SK-N-SH (cell line): ENCODE measurements at regions not wholly inside any gene's neighbourhood (a gene's known extent, or its start where the extent isn't known, plus 50 kb on each side); places are given as distances from the start of the nearest gene placed in this dataset.

Experiments used
- CTCF ChIA-PET: fragments of 300-600, 350-600 bp; formaldehyde crosslinking; extraction: SDS; loops from one replicate; lab custom pipeline; 2021; lab: Yijun Ruan, JAX
- POLR2A ChIA-PET: fragments of 350-600 bp; sonication (Branson Sonifier 250); formaldehyde crosslinking; extraction: SDS; loops from one replicate; lab custom pipeline; 2020; ENCODE audit warnings: antibody characterized with exemption, inconsistent platforms; lab: Yijun Ruan, JAX
- DNase-seq: peaks from one replicate; pipeline ENCODE4 v3.0.0; 2012
- H2AFZ ChIP-seq: fragments of 200-600 bp; sonication (generic); 2 replicates; pipeline ENCODE4 v1.8.1; 2016; ENCODE audit warnings: antibody characterized with exemption, mild to moderate bottlenecking, low read depth
- H3F3A ChIP-seq: fragments of 200-600 bp; sonication (generic); replicated peaks from 2 replicates; pipeline ENCODE3; 2016; ENCODE audit warnings: antibody characterized with exemption, mild to moderate bottlenecking; ENCODE audit not compliant: insufficient read depth
- H3K27ac ChIP-seq, 2 experiments: fragments of 200-500 bp in 1 of 2; fragments of 200-600 bp in 1 of 2; sonication (Bioruptor generic) in 1 of 2; sonication (generic), shearing (Covaris generic) in 1 of 2; 2 replicates each; pipeline versions ENCODE4 v1.5.1 to v1.6.1; 2014 to 2016; ENCODE audit warnings: low read depth in 2 of 2, inconsistent platforms in 1 of 2, low read length in 1 of 2, mild to moderate bottlenecking in 1 of 2, mixed read lengths in 1 of 2
- H3K27me3 ChIP-seq: fragments of 200-600 bp; sonication (generic), shearing (Covaris generic); 2 replicates; pipeline ENCODE4 v1.6.1; 2016; ENCODE audit warnings: mixed run types; ENCODE audit not compliant: insufficient read depth
- H3K36me3 ChIP-seq, 2 experiments: fragments of 200-500 bp in 1 of 2; fragments of 200-600 bp in 1 of 2; sonication (Bioruptor generic) in 1 of 2; sonication (generic) in 1 of 2; replicated peaks in 1 of 2; 2 replicates each; pipeline versions ENCODE3 to v1.5.1; 2014 to 2016; ENCODE audit warnings: low read length in 1 of 2, mild to moderate bottlenecking in 1 of 2; ENCODE audit not compliant: insufficient read depth in 2 of 2, control insufficient read depth in 1 of 2
- H3K4me1 ChIP-seq, 2 experiments: fragments of 200-500 bp in 1 of 2; fragments of 200-600 bp in 1 of 2; sonication (Bioruptor generic) in 1 of 2; sonication (generic), shearing (Covaris generic) in 1 of 2; 2 replicates each; pipeline versions ENCODE4 v1.5.1 to v1.6.1; 2014 to 2016; ENCODE audit warnings: low read depth in 1 of 2, low read length in 1 of 2, mixed run types in 1 of 2; ENCODE audit not compliant: insufficient read depth in 2 of 2, control insufficient read depth in 1 of 2
- H3K4me2 ChIP-seq: fragments of 200-600 bp; sonication (generic), shearing (Covaris generic); 2 replicates; pipeline ENCODE4 v1.6.1; 2017; ENCODE audit warnings: mixed run types
- H3K4me3 ChIP-seq, 2 experiments: fragments of 200-500 bp in 1 of 2; fragments of 200-600 bp in 1 of 2; sonication (Bioruptor generic) in 1 of 2; sonication (generic), shearing (Covaris generic) in 1 of 2; 2 replicates each; pipeline versions ENCODE4 v1.5.1 to v1.8.1; 2014 to 2016; ENCODE audit warnings: low read depth in 2 of 2, inconsistent platforms in 1 of 2, low read length in 1 of 2, mild to moderate bottlenecking in 1 of 2, mixed read lengths in 1 of 2, moderate library complexity in 1 of 2
- H3K79me2 ChIP-seq: fragments of 200-600 bp; sonication (generic); 2 replicates; pipeline ENCODE4 v1.8.1; 2017; ENCODE audit warnings: mild to moderate bottlenecking; ENCODE audit not compliant: insufficient read depth
- H3K9ac ChIP-seq: fragments of 200-600 bp; sonication (generic); 2 replicates; pipeline ENCODE4 v1.6.1; 2017; ENCODE audit warnings: mixed run types
- H3K9me2 ChIP-seq: fragments of 200-600 bp; sonication (generic); 2 replicates; pipeline ENCODE4 v1.6.1; 2017; ENCODE audit warnings: mixed run types
- H3K9me3 ChIP-seq: fragments of 200-600 bp; sonication (generic); 2 replicates; pipeline ENCODE4 v1.6.1; 2017; ENCODE audit warnings: mixed run types, mild to moderate bottlenecking, moderate library complexity
- H4K20me1 ChIP-seq: fragments of 200-600 bp; sonication (generic); 2 replicates; pipeline ENCODE4 v1.6.1; 2017; ENCODE audit warnings: mild to moderate bottlenecking, mixed run types; ENCODE audit not compliant: insufficient read depth
- CHD2 ChIP-seq: fragments of 150-350 bp; IDR thresholded peaks from 2 replicates; pipeline ENCODE4 v1.6.1; 2018; ENCODE audit warnings: low read length; ENCODE audit not compliant: partially characterized antibody
- CTCF ChIP-seq: fragments of 200-600 bp; sonication (generic); IDR thresholded peaks from 2 replicates; pipeline ENCODE4 v1.6.1; 2017; ENCODE audit warnings: antibody characterized with exemption, mild to moderate bottlenecking, moderate library complexity
- ELF1 ChIP-seq: IDR thresholded peaks from 2 replicates; pipeline ENCODE4 v1.4.0; 2012
- FOSL2 ChIP-seq: IDR thresholded peaks from 2 replicates; pipeline ENCODE4 v1.4.0; 2012; ENCODE audit warnings: low read depth, mild to moderate bottlenecking, moderate library complexity, borderline replicate concordance
- FOXM1 ChIP-seq: IDR thresholded peaks from 2 replicates; pipeline ENCODE4 v1.4.0; 2012; ENCODE audit warnings: low read depth, mild to moderate bottlenecking
- MEF2A ChIP-seq: IDR thresholded peaks from 2 replicates; pipeline ENCODE4 v1.4.0; 2012; ENCODE audit warnings: low read depth, borderline replicate concordance
- NRF1 ChIP-seq: IDR thresholded peaks from 2 replicates; pipeline ENCODE4 v1.6.1; 2012; ENCODE audit warnings: low read depth, mild to moderate bottlenecking, low read length
- RCOR1 ChIP-seq: fragments of 150-350 bp; IDR thresholded peaks from 2 replicates; pipeline ENCODE4 v1.6.1; 2017; ENCODE audit warnings: antibody characterized with exemption, low read length
- RFX5 ChIP-seq: IDR thresholded peaks from 2 replicates; pipeline ENCODE4 v1.6.1; 2012; ENCODE audit warnings: mild to moderate bottlenecking, improper control_type of control experiment, low read length
- RXRA ChIP-seq: IDR thresholded peaks from 2 replicates; pipeline ENCODE4 v1.4.0; 2012; ENCODE audit warnings: low read depth, mild to moderate bottlenecking, borderline replicate concordance
- SIN3A ChIP-seq: IDR thresholded peaks from 2 replicates; pipeline ENCODE4 v1.6.1; 2012; ENCODE audit warnings: low read depth, mild to moderate bottlenecking, low read length, moderate library complexity, borderline replicate concordance
- SMC3 ChIP-seq: IDR thresholded peaks from 2 replicates; pipeline ENCODE4 v1.6.1; 2012; ENCODE audit warnings: low read depth, low read length, improper control_type of control experiment
- TAF1 ChIP-seq: IDR thresholded peaks from 2 replicates; pipeline ENCODE4 v1.6.1; 2012; ENCODE audit warnings: low read depth, mild to moderate bottlenecking, low read length, moderate library complexity, borderline replicate concordance
- TCF12 ChIP-seq: IDR thresholded peaks from 2 replicates; pipeline ENCODE4 v1.4.0; 2012
- TEAD4 ChIP-seq: IDR thresholded peaks from 2 replicates; pipeline ENCODE4 v1.4.0; 2012; ENCODE audit warnings: mild to moderate bottlenecking, borderline replicate concordance; ENCODE audit not compliant: insufficient read depth
- USF1 ChIP-seq: IDR thresholded peaks from 2 replicates; pipeline ENCODE4 v1.4.0; 2012; ENCODE audit warnings: low read depth, borderline replicate concordance
- YY1 ChIP-seq: IDR thresholded peaks from 2 replicates; pipeline ENCODE4 v1.4.0; 2012; ENCODE audit warnings: low read depth, mild to moderate bottlenecking
- WGBS: methylation state at CpG from one replicate; pipeline ENCODE4 v1.1.6; 2017; ENCODE audit warnings: low lambda C conversion rate; 5-methylcytosine and 5-hydroxymethylcytosine counted together
- TF ChIP-seq, protein P1 (sequence below): fragments of 150-350 bp; IDR thresholded peaks from 2 replicates; pipeline ENCODE4 v1.6.1; 2016; ENCODE audit warnings: mild to moderate bottlenecking, low read depth, low read length
- TF ChIP-seq, protein P2 (sequence below): IDR thresholded peaks from 2 replicates; pipeline ENCODE4 v1.6.1; 2012; ENCODE audit warnings: mild to moderate bottlenecking, low read depth, low read length, moderate library complexity

GRCh38 chr2:239833269-239834109, 191.7 kb downstream of the NDUFA10 start:
- Histone ChIP-seq H3K79me2 (no peaks in the 10 kb centered on the region), H2AFZ (no peak overlapping the region), H3K27ac (no peak overlapping the region), H3K27me3 (no peaks in the 10 kb centered on the region), H3K9ac (no peak overlapping the region), H4K20me1 (no peaks in the 10 kb centered on the region), H3K36me3 (no peaks in the 10 kb centered on the region), H3K4me3 (no peak overlapping the region), H3F3A (no peaks in the 10 kb centered on the region), H3K9me2 (no peaks in the 10 kb centered on the region), H3K9me3 (no peaks in the 10 kb centered on the region), H3K4me2 (no peak overlapping the region), H3K4me1 (peaks cover 0 to 16% of the 10 kb centered on the region in 2 experiments; a peak in 1 of 4 replicates)
- DNase-seq = peak; percentile 1
- CTCF ChIA-PET = interaction anchor here (0.9 kb wide), 1 partner anchor 15 kb away, joined by 3 read pairs; no protein-coding TSS in a partner anchor
- TF ChIP-seq CHD2 (no peak), CTCF (no peak), MEF2A (no peak), RFX5 (no peak), FOXM1 (no peak), RCOR1 (no peak), FOSL2 (no peak), SIN3A (no peak), SMC3 (no peak), USF1 (no peak), RXRA (no peak), TCF12 (no peak), TAF1 (no peak), TEAD4 (no peak), NRF1 (no peak), YY1 (no peak), ELF1 (no peak)
- TF ChIP-seq, protein P1, sequence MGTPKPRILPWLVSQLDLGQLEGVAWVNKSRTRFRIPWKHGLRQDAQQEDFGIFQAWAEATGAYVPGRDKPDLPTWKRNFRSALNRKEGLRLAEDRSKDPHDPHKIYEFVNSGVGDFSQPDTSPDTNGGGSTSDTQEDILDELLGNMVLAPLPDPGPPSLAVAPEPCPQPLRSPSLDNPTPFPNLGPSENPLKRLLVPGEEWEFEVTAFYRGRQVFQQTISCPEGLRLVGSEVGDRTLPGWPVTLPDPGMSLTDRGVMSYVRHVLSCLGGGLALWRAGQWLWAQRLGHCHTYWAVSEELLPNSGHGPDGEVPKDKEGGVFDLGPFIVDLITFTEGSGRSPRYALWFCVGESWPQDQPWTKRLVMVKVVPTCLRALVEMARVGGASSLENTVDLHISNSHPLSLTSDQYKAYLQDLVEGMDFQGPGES = no peak
- TF ChIP-seq, protein P2, sequence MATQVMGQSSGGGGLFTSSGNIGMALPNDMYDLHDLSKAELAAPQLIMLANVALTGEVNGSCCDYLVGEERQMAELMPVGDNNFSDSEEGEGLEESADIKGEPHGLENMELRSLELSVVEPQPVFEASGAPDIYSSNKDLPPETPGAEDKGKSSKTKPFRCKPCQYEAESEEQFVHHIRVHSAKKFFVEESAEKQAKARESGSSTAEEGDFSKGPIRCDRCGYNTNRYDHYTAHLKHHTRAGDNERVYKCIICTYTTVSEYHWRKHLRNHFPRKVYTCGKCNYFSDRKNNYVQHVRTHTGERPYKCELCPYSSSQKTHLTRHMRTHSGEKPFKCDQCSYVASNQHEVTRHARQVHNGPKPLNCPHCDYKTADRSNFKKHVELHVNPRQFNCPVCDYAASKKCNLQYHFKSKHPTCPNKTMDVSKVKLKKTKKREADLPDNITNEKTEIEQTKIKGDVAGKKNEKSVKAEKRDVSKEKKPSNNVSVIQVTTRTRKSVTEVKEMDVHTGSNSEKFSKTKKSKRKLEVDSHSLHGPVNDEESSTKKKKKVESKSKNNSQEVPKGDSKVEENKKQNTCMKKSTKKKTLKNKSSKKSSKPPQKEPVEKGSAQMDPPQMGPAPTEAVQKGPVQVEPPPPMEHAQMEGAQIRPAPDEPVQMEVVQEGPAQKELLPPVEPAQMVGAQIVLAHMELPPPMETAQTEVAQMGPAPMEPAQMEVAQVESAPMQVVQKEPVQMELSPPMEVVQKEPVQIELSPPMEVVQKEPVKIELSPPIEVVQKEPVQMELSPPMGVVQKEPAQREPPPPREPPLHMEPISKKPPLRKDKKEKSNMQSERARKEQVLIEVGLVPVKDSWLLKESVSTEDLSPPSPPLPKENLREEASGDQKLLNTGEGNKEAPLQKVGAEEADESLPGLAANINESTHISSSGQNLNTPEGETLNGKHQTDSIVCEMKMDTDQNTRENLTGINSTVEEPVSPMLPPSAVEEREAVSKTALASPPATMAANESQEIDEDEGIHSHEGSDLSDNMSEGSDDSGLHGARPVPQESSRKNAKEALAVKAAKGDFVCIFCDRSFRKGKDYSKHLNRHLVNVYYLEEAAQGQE = no peak
- POLR2A ChIA-PET = no interaction called here
- WGBS = 35% methylated on average over 19 of the region's 21 CpGs
